ENCODE measurements at regions not wholly inside any gene's neighbourhood (a gene's known extent, or its start where the extent isn't known, plus 50 kb on each side); places are given as distances from the start of the nearest gene placed in this dataset.
"Not testable (repeated sequence)": the region's sequence is repeated elsewhere in the genome, so short reads cannot be mapped to it uniquely, and the experiment has no call there.

DNA sequence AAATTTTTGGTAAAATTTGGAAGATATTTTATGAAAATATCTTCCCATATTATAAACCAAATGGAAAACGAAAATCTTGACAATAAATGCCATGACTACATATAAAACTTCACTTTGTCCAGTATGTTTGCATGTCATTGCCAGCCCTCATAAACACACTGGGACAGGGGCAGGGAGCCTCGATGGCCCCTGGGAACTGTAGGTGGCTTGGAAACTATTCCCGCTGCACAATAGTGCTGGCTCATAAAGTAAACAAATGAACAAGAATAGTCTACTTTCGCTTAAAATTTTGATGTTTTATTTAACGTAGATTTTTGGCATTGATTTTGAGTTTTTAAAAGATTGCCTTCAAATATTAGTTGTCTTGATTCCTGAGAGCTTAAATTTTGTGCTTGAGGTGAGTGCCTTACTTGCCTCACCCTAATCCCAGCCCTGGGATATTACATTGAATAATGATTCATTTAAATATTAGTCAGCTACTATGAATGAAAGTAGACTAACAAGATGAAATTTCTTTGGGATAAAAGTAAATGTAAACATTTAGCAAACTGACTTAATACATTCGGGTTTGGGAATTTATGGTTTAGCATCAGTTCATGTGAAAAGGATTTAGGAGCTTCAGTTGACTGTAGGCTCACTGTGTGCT, 74.0 kb upstream of the PKP2 start:
- DNase-seq (ENCODE audit: low read depth, low spot score) = no peak
- H3K27ac ChIP-seq = no peak overlapping the region

DNA sequence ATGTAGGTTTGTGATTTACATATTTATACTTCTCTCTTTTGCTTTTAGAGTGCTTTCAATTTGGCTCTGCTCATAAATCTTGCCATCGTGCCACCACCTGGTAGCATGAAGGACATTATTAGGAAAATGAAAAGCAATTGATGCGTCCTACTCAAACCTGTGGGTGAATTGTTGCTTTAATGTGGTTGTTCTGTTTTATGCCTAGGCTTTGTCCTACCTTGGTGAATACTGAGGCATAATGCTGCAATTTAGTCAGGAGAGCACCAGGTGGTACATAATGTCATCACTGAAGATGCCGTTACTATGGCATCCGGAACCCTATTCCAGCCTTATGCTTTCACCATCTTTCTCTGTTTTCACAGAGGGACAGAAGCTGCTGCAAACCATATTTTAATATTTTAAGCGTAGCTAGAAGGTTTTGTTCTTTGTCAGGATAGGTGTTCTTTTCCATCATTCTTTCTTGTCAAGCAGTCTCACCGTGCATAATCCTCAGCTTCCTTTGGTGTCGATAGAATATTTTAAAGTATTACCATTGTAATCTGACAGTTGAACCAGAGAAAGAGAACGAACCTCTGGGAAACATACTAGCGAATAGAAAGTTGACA, 68.5 kb upstream of the PKP2 start:
- no peak overlapping the region for H3K27ac ChIP-seq
- DNase-seq (ENCODE audit: low read depth, low spot score) = no peak

GRCh38 chr12:32956418-32956817, 59.8 kb upstream of the PKP2 start:
- not testable (repeated sequence) for DNase-seq (ENCODE audit: low read depth, low spot score); H3K27ac ChIP-seq

DNA sequence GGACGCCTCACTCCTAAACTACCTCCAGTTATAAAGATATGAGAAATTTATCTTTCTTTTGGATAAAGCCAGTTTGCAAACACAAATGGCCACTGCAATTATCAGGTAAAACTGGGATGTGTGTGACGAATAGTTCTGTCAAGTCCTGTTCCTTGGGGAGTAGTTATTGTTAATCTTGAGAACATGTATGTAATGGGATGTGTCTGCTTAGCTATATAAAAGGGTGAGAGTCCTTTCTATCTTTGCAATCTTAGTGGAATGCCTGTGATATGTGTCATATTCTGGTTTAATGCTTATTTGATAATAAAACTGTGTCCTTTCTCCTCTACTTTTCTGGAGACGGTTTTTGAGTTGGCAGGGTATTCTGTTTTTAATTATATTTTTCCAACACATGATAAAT, 56.1 kb upstream of the PKP2 start:
- no peak overlapping the region for H3K27ac ChIP-seq
- DNase-seq (ENCODE audit: low read depth, low spot score) = no peak

DNA sequence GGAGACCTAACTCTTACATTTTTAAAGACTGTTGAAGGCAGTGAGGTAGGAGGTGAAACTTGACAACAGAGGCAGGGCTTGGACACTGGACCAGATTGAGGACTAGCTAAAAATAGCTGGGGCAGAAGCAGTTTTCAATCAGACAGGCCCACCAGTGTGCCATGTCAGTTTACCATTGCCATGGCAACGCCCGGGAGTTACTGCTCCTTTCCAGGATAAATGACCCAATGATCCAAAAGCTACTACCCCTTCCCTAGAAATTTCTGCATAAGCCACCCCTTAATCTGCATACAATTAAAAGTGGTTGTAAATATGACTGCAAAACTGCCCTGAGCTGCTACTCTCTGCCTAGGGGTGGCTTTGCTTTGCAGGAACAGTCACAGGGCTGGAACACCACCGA, 53.2 kb upstream of the PKP2 start:
- no peak overlapping the region for H3K27ac ChIP-seq
- no peak for DNase-seq (ENCODE audit: low read depth, low spot score)

DNA sequence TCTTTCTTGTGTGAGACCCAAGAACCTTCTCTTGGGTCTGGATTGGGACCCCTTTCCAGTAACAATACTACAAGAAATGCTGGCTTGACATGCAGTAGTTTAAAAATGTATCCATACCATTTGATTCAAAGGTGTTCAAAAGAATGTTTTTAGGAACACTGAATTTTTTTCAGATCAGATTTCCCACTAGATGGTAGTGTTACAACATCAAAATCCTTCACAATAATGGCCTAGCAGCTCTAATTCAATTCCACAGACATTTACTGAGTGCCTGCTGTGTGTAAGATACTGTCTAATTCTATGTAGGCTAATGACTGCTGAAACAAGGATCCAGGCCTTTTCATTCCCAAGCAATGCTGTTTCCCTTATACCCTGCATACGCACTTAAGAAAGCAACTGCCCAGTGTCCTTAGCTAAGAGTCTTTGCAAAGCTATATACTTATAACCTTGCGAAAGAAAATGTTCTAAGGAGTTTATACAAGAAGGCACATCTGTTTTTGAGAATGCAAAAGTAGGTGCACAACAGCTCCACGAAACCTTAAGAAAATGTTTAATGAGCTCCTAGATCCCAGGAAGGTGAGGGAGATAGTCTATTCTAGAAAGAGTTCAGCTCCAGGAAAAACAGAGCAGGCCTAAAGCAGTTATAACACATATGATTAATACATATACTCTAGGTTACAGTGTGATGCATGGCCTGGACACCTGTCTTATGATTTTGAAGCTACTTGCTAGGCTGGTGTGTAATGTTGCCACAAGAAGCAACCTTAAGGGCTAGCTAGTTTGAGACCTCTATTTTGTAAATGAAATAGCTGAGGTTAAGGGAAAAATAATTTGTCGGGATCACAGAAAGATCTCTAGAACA, 50.9 kb upstream of the PKP2 start:
- no peak overlapping the region for H3K27ac ChIP-seq
- no peak for DNase-seq (ENCODE audit: low read depth, low spot score)

GRCh38 chr12:32946504-32947131, 50.0 kb upstream of the PKP2 start:
- DNase-seq (ENCODE audit: low read depth, low spot score) = no peak
- no peak overlapping the region for H3K27ac ChIP-seq
